Endodermal cell (in vitro differentiated cells): ENCODE measurements at regions not wholly inside any gene's neighbourhood (a gene's known extent, or its start where the extent isn't known, plus 50 kb on each side); places are given as distances from the start of the nearest gene placed in this dataset.

Experiments used
- DNase-seq: peaks from one replicate; pipeline ENCODE4 v3.0.0-alpha.2; 2017
- H3K27ac ChIP-seq: 2 replicates; pipeline ENCODE4 v1.5.1; 2013; ENCODE audit warnings: mild to moderate bottlenecking, low read depth, low read length, moderate library complexity
- H3K27me3 ChIP-seq: 2 replicates; pipeline ENCODE4 v1.6.1; 2013; ENCODE audit warnings: mild to moderate bottlenecking, low read length, moderate library complexity; ENCODE audit not compliant: insufficient read depth, control insufficient read depth, poor library complexity, severe bottlenecking
- H3K36me3 ChIP-seq: 2 replicates; pipeline ENCODE4 v1.7.0; 2013; ENCODE audit warnings: mild to moderate bottlenecking, low read length, moderate library complexity; ENCODE audit not compliant: control insufficient read depth, insufficient read depth
- H3K4me1 ChIP-seq: one replicate; pipeline ENCODE4 v1.7.0; 2013; ENCODE audit warnings: low read length; ENCODE audit not compliant: control insufficient read depth, insufficient read depth
- H3K4me3 ChIP-seq: 2 replicates; pipeline ENCODE4 v1.5.1; 2013; ENCODE audit warnings: mild to moderate bottlenecking, low read length, moderate library complexity
- H3K9ac ChIP-seq: 2 replicates; pipeline ENCODE4 v1.6.1; 2013; ENCODE audit warnings: mild to moderate bottlenecking, low read length, moderate library complexity; ENCODE audit not compliant: poor library complexity, severe bottlenecking; ENCODE audit errors: extremely low read depth
- H3K9me3 ChIP-seq: 2 replicates; pipeline ENCODE4 v1.6.1; 2013; ENCODE audit warnings: mild to moderate bottlenecking, low read length, moderate library complexity; ENCODE audit not compliant: control insufficient read depth
- H3K27ac Mint-ChIP-seq: 2 replicates; pipeline ENCODE4 v1.8.0; 2020; ENCODE audit warnings: mixed read lengths
- H3K27me3 Mint-ChIP-seq: 2 replicates; pipeline ENCODE4 v1.8.0; 2021; ENCODE audit warnings: mild to moderate bottlenecking, mixed read lengths; ENCODE audit not compliant: insufficient read depth
- H3K36me3 Mint-ChIP-seq: 2 replicates; pipeline ENCODE4 v1.8.0; 2020; ENCODE audit warnings: low read depth, mixed read lengths
- H3K4me1 Mint-ChIP-seq: 2 replicates; pipeline ENCODE4 v1.8.0; 2020; ENCODE audit warnings: mixed read lengths
- H3K4me3 Mint-ChIP-seq: 2 replicates; pipeline ENCODE4 v1.8.0; 2020; ENCODE audit warnings: mild to moderate bottlenecking, moderate library complexity, mixed read lengths
- H3K9me3 Mint-ChIP-seq: 2 replicates; pipeline ENCODE4 v1.8.0; 2020; ENCODE audit warnings: mild to moderate bottlenecking, mixed read lengths
- CTCF ChIP-seq: fragments of 200-600 bp; sonication (generic); conservative IDR thresholded peaks from 2 replicates; pipeline ENCODE4 v1.5.0; 2021; ENCODE audit warnings: antibody characterized with exemption, mild to moderate bottlenecking
- WGBS, 2 experiments: methylation state at CpG; one replicate each; pipeline versions ENCODE4 v1.1.5 to v1.1.7; 2013; ENCODE audit warnings: missing lambda C conversion rate in 2 of 2, mixed read lengths in 1 of 2; ENCODE audit not compliant: insufficient coverage in 1 of 2, insufficient read length in 1 of 2; 5-methylcytosine and 5-hydroxymethylcytosine counted together

GRCh38 chr7:19480383-19480782 is 228.5 kb downstream of the POLR1F start:
- no peak overlapping the region for H3K27ac Mint-ChIP-seq
- Histone ChIP-seq H3K36me3 (no peaks in the 10 kb centered on the region), H3K9me3 (peaks cover 17% of the 10 kb centered on the region), H3K4me1 (no peaks in the 10 kb centered on the region), H3K27me3 (no peaks in the 10 kb centered on the region), H3K9ac (no peak overlapping the region), H3K4me3 (no peak overlapping the region), H3K27ac (no peak overlapping the region)
- no peak for DNase-seq
- no peaks in the 10 kb centered on the region for H3K27me3 Mint-ChIP-seq
- H3K36me3 Mint-ChIP-seq, result no peaks in the 10 kb centered on the region
- TF ChIP-seq CTCF, result no peak
- H3K4me3 Mint-ChIP-seq, result no peak overlapping the region
- WGBS, 2 experiments, result 94 to 100% methylated on average over 2 to 3 of the region's 3 CpGs
- H3K9me3 Mint-ChIP-seq, result peaks cover 21% of the 10 kb centered on the region
- H3K4me1 Mint-ChIP-seq, result peaks cover 8% of the 10 kb centered on the region

GRCh38 chr7:19470031-19470430 is 238.8 kb downstream of the POLR1F start:
- no peak for DNase-seq
- H3K4me3 Mint-ChIP-seq, result no peak overlapping the region
- WGBS, 2 experiments, result 90 to 100% methylated on average over 3 of the region's 3 CpGs
- peaks cover 4% of the 10 kb centered on the region for H3K4me1 Mint-ChIP-seq
- Histone ChIP-seq H3K9me3 (no peaks in the 10 kb centered on the region), H3K36me3 (no peaks in the 10 kb centered on the region), H3K27ac (no peak overlapping the region), H3K4me3 (no peak overlapping the region), H3K9ac (no peak overlapping the region), H3K4me1 (no peaks in the 10 kb centered on the region), H3K27me3 (no peaks in the 10 kb centered on the region)
- no peaks in the 10 kb centered on the region for H3K9me3 Mint-ChIP-seq
- H3K36me3 Mint-ChIP-seq, result no peaks in the 10 kb centered on the region
- no peaks in the 10 kb centered on the region for H3K27me3 Mint-ChIP-seq
- H3K27ac Mint-ChIP-seq, result no peak overlapping the region
- no peak for TF ChIP-seq CTCF

GRCh38 chr7:19465861-19466260 is 243.0 kb downstream of the POLR1F start:
- no peak for TF ChIP-seq CTCF
- 93 to 94% methylated on average over 2 to 3 of the region's 3 CpGs for WGBS, 2 experiments
- H3K4me3 ChIP-seq, result no peak overlapping the region

More at GRCh38 chr7:19465861-19466260, 243.0 kb downstream of the POLR1F start:
- Histone ChIP-seq H3K4me1 (no peaks in the 10 kb centered on the region), H3K36me3 (no peaks in the 10 kb centered on the region), H3K9ac (no peak overlapping the region), H3K27me3 (no peaks in the 10 kb centered on the region), H3K9me3 (no peaks in the 10 kb centered on the region), H3K27ac (no peak overlapping the region)
- H3K36me3 Mint-ChIP-seq, result no peaks in the 10 kb centered on the region
- H3K27me3 Mint-ChIP-seq, result no peaks in the 10 kb centered on the region
- DNase-seq, result no peak
- H3K4me1 Mint-ChIP-seq, result no peaks in the 10 kb centered on the region
- no peak overlapping the region for H3K27ac Mint-ChIP-seq
- H3K4me3 Mint-ChIP-seq, result no peak overlapping the region
- no peaks in the 10 kb centered on the region for H3K9me3 Mint-ChIP-seq
